GM21786 (cell line): ENCODE measurements at regions not wholly inside any gene's neighbourhood (a gene's known extent, or its start where the extent isn't known, plus 50 kb on each side); places are given as distances from the start of the nearest gene placed in this dataset.

Experiments used
- ATAC-seq: cut with Tn5 transposase; IDR thresholded peaks from one replicate; pipeline ENCODE4 v1.9.1; 2021; ENCODE audit not compliant: unreplicated experiment

- ATAC-seq: no peak
Measured at GRCh38 chr3:148004331-148004730, 595.2 kb downstream of the ZIC1 start.

DNA sequence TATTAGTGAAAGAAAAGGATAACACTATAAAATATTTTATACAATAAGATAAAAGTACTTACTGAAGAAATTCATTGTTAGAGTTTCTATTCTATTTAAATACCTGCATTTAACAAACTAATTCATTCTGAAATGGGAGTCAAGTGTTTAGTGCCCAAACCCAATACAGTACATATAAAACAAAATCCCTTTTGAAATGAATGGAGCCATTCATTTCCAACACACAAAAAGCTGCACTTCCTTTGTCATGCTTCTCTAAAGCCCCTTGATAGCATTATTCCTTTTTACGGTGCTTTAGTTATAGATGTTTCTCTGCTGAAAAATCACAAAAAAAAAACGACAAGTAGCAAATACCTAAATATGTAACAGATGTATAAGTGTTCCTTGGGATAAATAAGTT, 596.3 kb downstream of the ZIC1 start:
- ATAC-seq: no peak

GRCh38 chr3:148006508-148006907, 597.3 kb downstream of the ZIC1 start:
- ATAC-seq: no peak

DNA sequence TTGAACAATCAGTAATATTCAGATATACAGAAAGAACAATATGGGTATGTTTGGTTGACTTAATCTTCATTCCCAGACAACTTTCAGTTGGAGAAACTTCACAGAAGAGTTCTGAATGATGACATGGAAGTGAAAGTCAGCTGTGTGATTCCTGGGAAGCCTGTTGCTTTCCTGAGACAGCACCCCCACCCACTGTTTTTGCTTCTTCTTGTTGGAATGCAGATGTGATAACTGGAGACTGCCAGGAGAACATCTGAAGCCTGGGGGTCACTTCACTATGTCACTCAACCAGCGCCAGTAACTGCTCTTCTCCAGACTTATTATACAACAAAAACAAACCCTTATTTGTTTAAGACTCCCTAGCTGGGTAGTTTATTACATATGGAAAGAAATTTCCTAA, 599.4 kb downstream of the ZIC1 start:
- ATAC-seq: no peak

DNA sequence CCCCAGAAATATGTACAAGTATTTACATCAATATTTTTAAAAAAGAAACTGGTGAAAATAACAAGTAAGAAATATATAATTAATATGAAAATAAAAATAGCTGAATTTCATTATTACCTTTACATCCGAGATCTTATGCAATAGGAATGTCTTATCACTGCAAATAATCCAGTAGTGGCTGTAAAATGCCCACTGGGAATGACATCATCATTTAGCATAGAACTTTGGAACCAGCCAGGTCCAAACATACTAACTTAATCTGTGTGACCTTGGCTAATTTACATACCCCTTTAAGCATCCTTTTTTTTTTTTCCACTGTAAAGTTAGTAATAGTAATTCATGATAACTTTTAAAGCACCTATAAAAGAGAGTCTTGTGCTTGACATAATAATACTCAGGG, 611.7 kb downstream of the ZIC1 start:
- ATAC-seq: no peak

DNA sequence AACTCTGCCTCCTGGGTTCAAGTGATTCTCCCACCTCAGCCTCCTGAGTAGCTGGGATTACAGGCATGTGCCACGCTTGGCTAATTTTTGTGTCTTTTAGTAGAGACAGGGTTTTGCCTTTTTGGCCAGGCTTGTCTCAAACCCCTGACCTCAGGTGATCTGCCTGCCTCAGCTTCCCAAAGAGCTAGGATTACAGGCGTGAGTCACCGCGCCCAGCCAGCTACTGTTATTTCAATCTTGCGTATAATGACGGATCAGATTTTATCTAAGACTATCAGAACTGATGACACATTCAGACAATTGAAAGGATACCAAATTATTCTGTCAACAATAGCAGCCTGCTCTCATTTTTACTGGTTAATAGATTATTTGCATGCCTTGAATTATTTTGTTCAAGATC, 612.2 kb downstream of the ZIC1 start:
- no peak for ATAC-seq

- ATAC-seq: no peak
Measured at GRCh38 chr3:148023994-148024393, 614.8 kb downstream of the ZIC1 start.

- ATAC-seq: no peak
Measured at GRCh38 chr3:148026009-148026588, 616.9 kb downstream of the ZIC1 start.

- no peak for ATAC-seq
Measured at GRCh38 chr3:148030975-148031374, 621.8 kb downstream of the ZIC1 start.

- no peak for ATAC-seq
Measured at GRCh38 chr3:148034353-148034752, 625.2 kb downstream of the ZIC1 start.

GRCh38 chr3:148036331-148036876, 627.2 kb downstream of the ZIC1 start:
- no peak for ATAC-seq

DNA sequence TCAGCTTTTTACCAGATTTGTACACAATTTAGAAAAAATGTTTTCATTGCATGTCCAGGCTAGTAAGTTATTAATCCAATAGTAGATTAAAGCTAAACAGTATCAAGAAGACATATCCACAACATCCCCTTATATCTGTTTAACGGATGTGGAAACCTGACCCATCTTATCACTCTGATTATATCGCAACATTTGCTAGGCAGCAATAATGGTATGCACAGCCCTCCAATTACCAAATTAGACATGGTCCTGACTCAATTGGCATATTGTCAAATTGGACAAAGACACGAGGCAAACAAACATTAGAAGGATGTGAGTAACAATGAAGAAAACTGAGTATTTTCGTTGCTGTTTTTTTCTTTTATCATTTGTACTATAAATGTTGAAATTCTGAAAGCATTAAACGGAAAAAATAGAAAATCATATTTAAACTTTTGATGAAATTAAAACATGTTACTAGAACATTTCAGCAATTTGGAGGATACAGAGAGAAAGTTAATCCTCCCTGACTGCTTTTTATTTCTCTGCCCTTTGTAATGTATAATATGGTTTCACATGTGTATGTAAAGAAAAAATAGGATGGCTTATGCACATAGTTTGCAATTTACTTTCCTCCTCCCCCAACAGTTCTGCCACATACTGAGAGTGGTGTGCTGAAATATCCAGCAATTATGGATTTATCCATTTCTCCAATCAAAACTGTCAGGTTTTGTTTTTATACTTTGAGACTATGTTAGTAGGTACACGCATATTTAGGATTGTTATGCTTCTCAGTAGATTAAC, 633.7 kb downstream of the ZIC1 start:
- no peak for ATAC-seq

DNA sequence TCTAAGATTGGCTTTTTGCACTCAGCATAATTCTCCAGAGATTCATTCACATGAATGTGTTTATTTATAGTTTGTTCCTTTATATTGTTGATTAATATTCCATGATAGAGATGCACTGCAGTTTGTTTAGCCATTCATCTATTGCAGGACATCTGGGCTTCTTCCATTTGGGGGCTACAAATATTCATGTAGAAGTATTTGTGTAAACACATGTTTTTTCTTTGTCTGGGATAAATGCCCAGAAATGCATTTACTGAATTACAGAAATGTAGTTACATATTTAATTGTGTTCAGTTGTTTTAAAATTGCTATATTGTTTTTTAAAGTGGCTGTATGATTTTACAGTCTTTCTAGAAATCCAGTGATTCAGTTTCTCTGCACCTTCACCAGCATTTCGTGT, 635.0 kb downstream of the ZIC1 start:
- no peak for ATAC-seq

DNA sequence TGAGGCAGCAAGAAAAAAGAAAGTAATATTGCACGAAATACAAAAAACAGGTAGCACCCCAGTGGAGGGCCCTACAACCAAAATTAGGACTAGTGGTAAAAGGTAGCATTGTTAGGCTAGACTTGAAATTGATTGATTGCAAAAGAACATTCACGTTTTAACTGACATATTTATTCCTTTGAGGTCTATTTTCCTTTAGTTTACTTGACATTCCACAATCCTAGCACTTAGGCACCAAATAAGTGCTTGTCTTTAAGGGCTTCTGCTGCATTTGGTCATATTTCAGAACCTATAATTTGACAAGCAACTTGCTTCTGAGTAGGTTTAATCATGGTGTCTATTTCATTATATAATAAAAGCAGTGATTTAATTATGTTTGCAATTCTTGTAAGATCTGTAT, 642.7 kb upstream of the AGTR1 start:
- no peak for ATAC-seq

DNA sequence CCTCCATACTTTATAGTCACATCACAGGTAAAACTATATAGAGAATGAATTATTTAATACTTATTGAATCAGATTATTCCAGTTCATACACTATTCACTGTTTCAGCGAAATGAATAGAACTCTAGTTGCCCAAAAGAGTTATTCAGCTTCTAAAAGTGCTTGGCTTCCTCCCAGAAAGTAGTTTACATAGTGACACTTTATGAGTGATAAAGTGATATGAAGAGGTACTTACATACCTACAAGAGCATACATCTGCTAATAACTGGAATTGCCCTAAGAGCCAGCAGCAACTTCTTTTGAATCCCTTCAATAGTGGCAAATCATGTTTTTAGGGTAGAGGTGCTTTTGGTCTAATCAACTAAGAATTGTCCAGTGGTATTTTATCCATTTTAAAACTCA, 635.1 kb upstream of the AGTR1 start:
- ATAC-seq: no peak

GRCh38 chr3:148066802-148067201, 630.9 kb upstream of the AGTR1 start:
- ATAC-seq: no peak

DNA sequence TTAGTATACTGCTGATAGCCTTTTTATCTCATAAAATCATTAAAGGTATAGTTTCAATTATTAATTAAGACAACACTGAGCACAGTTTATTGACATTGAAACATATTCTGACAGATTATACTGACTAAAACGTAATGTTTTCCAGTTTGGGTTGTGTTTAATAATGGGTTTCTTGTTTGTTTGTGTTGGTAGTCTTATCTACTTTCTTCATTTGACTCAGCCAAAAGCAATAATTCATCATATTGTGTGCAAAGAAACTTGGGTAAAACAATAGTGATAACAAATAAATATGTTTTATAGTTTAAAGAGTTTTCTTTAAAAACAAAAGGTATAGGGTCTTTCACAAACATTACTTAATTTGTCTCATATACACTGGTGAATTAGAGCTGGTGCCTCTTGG, 629.2 kb upstream of the AGTR1 start:
- ATAC-seq: no peak

- ATAC-seq: no peak
Measured at GRCh38 chr3:148070041-148070440, 627.7 kb upstream of the AGTR1 start.

- ATAC-seq: no peak
Measured at GRCh38 chr3:148073721-148074456, 623.8 kb upstream of the AGTR1 start.

- no peak for ATAC-seq
Measured at GRCh38 chr3:148074946-148075345, 622.8 kb upstream of the AGTR1 start.

GRCh38 chr3:148075771-148076716, 621.7 kb upstream of the AGTR1 start:
- no peak for ATAC-seq
